ENCODE measurements at regions not wholly inside any gene's neighbourhood (a gene's known extent, or its start where the extent isn't known, plus 50 kb on each side); places are given as distances from the start of the nearest gene placed in this dataset.

DNA sequence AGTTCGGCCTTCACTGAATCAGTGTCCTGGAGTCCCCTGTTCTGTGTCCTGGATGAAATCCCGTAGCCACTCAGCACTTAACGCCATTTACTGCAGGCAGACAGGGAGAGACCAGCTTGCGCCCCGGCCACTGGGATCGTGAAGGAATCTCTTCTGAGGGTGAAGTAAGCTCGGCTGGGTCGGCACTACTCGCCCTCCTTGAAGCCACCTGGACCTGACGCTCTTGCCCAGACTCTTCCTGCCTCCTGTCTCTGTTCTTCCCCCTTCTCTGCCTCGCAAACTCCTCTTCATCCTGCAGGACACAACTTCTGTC lies 99.9 kb upstream of the ZBTB40 start:
- TF ChIP-seq, protein P1, sequence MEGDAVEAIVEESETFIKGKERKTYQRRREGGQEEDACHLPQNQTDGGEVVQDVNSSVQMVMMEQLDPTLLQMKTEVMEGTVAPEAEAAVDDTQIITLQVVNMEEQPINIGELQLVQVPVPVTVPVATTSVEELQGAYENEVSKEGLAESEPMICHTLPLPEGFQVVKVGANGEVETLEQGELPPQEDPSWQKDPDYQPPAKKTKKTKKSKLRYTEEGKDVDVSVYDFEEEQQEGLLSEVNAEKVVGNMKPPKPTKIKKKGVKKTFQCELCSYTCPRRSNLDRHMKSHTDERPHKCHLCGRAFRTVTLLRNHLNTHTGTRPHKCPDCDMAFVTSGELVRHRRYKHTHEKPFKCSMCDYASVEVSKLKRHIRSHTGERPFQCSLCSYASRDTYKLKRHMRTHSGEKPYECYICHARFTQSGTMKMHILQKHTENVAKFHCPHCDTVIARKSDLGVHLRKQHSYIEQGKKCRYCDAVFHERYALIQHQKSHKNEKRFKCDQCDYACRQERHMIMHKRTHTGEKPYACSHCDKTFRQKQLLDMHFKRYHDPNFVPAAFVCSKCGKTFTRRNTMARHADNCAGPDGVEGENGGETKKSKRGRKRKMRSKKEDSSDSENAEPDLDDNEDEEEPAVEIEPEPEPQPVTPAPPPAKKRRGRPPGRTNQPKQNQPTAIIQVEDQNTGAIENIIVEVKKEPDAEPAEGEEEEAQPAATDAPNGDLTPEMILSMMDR (IDR thresholded peaks at IDR 0.05): no peak
- no peak for TF ChIP-seq POLR2A (IDR thresholded peaks at IDR 0.05)

Measured in gastroesophageal sphincter (tissue), 3 donors.